HT-29 (cell line): ENCODE measurements at regions not wholly inside any gene's neighbourhood (a gene's known extent, or its start where the extent isn't known, plus 50 kb on each side); places are given as distances from the start of the nearest gene placed in this dataset.
A peak's percentile ranks its signal among the peaks of the same experiment; 100 is the strongest.

ENCODE experiments used
- DNase-seq: peaks from one replicate; pipeline ENCODE4 v3.0.0-alpha.2; 2015; ENCODE audit warnings: low spot score

DNA sequence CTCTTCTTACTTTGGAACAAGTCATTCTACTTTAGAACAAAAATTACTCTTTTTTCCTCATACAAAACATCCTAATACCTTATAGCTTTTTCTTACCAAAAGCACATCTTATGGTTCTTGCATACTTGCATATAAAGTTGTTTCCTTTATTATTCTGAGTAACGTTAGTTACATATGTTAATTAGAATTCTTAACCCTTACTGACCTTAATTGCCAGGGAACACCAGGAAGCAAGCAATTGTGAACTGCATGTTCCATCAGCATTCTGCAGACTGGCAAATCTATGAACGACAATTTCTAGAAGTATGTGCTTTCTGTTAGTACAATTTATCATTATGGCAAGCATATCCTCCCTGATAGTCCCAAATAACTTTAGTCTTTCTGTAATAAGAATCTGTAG is 831.0 kb downstream of the C6orf118 start:
- DNase-seq: no peak

DNA sequence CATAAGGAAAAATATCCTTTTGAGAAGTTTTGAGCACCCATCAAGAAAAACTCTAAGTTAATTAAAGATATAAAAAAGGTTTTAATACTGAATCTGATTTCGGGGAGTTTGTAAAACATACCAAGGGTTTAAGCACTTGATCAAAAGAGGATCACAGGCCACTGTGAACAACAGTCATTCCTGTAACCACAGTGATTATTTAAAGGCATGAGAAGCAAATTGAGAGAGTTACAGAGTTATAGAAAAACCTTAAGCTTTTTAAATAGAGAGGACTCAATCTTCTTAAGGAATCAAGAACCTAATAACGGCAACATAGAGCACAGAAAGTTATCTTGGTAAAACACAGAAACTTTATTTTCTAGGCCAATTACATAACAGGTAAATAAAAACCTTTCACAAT is 831.6 kb downstream of the C6orf118 start:
- DNase-seq: no peak

GRCh38 chr6:164477101-164477500 is 832.3 kb downstream of the C6orf118 start:
- no peak for DNase-seq

- no peak for DNase-seq
Observed at GRCh38 chr6:164469276-164469949, 840.0 kb downstream of the C6orf118 start.

GRCh38 chr6:164455835-164456234 is 853.6 kb downstream of the C6orf118 start:
- peak; percentile 17 for DNase-seq

- DNase-seq: no peak
Observed at GRCh38 chr6:164453835-164454234, 855.6 kb downstream of the C6orf118 start.

GRCh38 chr6:164442572-164442971 is 866.8 kb downstream of the C6orf118 start:
- no peak for DNase-seq

GRCh38 chr6:164439331-164439730 is 870.1 kb downstream of the C6orf118 start:
- no peak for DNase-seq

DNA sequence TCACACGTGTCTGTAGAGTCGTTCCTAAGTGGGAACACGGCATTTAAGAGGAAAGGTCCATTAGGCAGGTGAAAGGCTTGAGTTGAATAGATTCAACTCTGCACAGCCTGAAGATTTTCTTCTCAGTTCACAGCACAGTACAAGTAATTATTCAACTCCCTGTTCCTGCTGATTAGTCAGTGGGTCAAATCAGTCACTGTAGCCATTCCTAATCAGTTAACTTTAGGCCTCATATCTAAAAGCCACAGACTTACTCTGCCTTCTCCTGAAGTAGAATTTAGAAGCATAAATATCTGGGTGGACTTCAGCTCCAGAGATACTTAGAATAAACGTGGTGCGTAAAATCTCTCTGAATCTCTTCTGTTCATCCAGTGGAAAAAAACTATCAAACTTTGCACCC is 872.4 kb downstream of the C6orf118 start:
- DNase-seq: no peak

GRCh38 chr6:164427728-164428402 is 881.5 kb downstream of the C6orf118 start:
- no peak for DNase-seq

GRCh38 chr6:164424489-164424888 is 884.9 kb downstream of the C6orf118 start:
- DNase-seq: no peak

DNA sequence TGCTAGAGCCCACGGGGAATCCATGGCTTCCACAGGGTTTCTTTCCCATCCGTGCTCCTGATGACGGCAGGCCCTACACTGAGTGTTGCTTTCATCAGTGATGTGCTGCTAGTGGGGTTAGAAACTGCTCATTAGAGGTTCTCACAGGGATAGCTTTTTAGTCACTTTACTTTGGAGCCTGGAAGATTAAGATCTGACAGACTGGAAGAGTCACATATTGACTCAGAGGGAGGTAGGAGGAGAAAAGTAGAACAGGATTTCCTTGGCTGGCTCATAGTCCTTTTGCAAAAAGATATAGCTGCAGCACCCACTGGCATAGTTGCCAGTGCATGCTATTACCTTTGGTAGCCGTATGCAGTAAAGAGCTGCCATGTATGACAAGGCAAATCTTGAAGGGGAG is 890.3 kb downstream of the C6orf118 start:
- DNase-seq: no peak

DNA sequence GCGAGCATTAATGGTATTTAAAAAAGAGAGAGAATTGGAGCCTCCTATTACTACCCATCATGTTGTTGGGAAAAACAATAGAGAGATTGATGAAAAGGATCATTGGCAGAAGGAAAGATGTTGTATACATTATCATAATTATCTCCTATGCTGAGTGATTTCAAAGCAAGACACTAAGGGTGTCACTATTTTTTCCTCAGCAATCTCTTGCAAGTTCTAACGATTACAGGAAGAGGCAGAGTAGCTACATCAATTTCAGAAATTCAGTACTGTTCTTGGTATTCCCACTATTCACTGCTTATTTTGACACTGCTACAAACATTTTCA is 891.2 kb downstream of the C6orf118 start:
- DNase-seq: no peak

- DNase-seq: no peak
Observed at GRCh38 chr6:164417537-164418261, 891.7 kb downstream of the C6orf118 start.

GRCh38 chr6:164415832-164416563 is 893.4 kb downstream of the C6orf118 start:
- no peak for DNase-seq

DNA sequence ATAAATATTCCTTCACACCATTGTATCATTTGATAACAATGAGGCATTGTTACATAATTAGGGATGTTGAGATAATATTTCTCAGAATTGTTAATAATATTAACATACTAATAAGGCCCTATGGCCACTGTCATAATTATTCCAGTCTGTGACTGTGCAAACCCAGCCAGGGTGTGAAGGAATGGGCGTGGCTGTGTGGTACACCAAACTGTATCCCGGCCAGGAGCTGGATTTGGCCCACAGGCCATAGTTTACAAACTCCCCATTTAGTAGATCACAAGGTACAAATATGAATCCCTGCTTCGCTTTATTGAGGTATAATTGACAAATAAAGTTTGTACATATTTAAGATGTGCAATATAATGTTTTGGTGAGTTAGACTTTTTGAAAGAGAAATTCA is 894.7 kb downstream of the C6orf118 start:
- no peak for DNase-seq

GRCh38 chr6:164412566-164412965 is 896.8 kb downstream of the C6orf118 start:
- DNase-seq: no peak

- DNase-seq: no peak
Observed at GRCh38 chr6:164410017-164410416, 899.4 kb downstream of the C6orf118 start.

DNA sequence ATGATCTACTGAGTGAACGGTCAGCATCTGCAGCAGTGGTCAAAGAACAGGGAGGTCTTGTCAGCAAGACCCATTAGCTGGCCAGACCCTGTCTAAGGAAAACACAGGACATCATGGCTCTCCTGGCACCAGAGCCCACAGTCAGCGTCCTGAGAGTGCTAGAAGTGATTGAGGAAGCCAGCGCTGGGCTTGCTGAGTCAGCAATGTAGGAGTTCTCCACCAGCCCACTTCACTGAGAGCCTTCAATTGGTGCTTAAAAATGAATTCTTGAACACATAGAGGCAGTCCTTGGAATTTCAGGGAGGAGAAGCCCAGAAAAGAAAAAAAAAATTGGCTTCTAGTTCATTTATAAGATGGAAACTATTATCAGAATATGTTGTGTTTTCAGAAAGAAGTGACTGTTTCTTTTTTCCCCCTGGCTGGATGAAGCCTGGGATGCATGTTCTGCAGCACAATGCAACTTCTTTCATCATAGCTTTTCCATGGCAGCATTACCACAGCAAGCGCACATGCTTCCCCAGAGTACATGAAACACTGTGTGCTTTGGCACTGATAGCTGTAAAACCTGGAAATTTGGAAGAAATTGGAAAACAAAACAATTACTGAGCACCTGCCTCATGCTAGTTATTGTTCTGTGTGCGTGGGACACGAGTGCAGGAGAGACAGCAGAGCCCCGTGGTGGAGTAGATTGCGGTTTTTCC is 899.9 kb downstream of the C6orf118 start:
- no peak for DNase-seq

DNA sequence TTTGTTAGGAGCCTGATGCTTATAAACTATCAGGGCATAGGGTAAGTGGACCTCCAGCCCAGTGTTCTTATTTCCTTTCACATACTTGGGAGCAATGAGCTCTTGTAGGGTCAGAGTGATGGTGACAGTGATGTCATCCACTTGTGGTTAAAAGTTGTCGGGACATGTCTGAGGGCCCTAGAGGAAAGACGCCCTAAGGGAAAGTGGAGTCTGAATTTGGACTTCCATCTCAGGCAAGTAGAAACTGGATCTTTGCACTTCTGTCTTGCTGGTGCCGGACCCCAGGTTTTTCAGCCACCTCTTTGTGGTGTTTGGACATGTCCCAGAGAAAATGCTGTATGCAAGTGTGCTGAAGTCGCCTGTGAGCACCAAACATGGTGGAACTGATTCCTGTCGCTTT is 900.5 kb downstream of the C6orf118 start:
- DNase-seq: no peak

- no peak for DNase-seq
Observed at GRCh38 chr6:164404812-164405488, 904.5 kb downstream of the C6orf118 start.
